Large intestine (tissue), 3 donors: ENCODE measurements at regions not wholly inside any gene's neighbourhood (a gene's known extent, or its start where the extent isn't known, plus 50 kb on each side); places are given as distances from the start of the nearest gene placed in this dataset.

Experiments used
- DNase-seq, 2 donors: peaks; one replicate each; pipeline versions ENCODE4 v3.0.0 to v3.0.0-alpha.2; 2013
- H3K27ac ChIP-seq: one replicate; pipeline ENCODE4 v1.5.1; 2013; ENCODE audit warnings: low read length
- H3K27me3 ChIP-seq: 2 replicates; pipeline ENCODE4 v1.6.1; 2013; ENCODE audit warnings: low read length; ENCODE audit not compliant: control insufficient read depth, insufficient read depth
- H3K36me3 ChIP-seq: 2 replicates; pipeline ENCODE4 v1.6.1; 2013; ENCODE audit warnings: low read length; ENCODE audit not compliant: control insufficient read depth, insufficient read depth
- H3K4me1 ChIP-seq: one replicate; pipeline ENCODE4 v1.6.1; 2013; ENCODE audit warnings: low read length; ENCODE audit not compliant: control insufficient read depth, insufficient read depth
- H3K4me3 ChIP-seq: one replicate; pipeline ENCODE4 v1.5.1; 2013; ENCODE audit warnings: low read length
- H3K9me3 ChIP-seq: one replicate; pipeline ENCODE4 v1.6.1; 2013; ENCODE audit warnings: mild to moderate bottlenecking, low read depth, low read length, moderate library complexity; ENCODE audit not compliant: control insufficient read depth
- WGBS: methylation state at CpG from one replicate; pipeline ENCODE4 v1.1.5; 2013; ENCODE audit warnings: low lambda C conversion rate; ENCODE audit not compliant: insufficient coverage; 5-methylcytosine and 5-hydroxymethylcytosine counted together

- Histone ChIP-seq H3K4me3 (no peak overlapping the region), H3K27me3 (peaks cover 5% of the 10 kb centered on the region), H3K4me1 (no peaks in the 10 kb centered on the region), H3K9me3 (no peaks in the 10 kb centered on the region), H3K36me3 (no peaks in the 10 kb centered on the region), H3K27ac (no peak overlapping the region)
- 100% methylated on average over 2 of the region's 2 CpGs for WGBS
- DNase-seq = no peak
These were observed 140.4 kb downstream of the MTX2 start for GRCh38 chr2:176409671-176410070.

GRCh38 chr2:176412136-176412535 is 142.9 kb downstream of the MTX2 start:
- Histone ChIP-seq H3K4me3 (no peak overlapping the region), H3K27me3 (peaks cover 5% of the 10 kb centered on the region), H3K36me3 (no peaks in the 10 kb centered on the region), H3K27ac (no peak overlapping the region), H3K4me1 (no peaks in the 10 kb centered on the region), H3K9me3 (no peaks in the 10 kb centered on the region)
- no peak for DNase-seq

GRCh38 chr2:176413786-176414185 is 144.5 kb downstream of the MTX2 start:
- DNase-seq = no peak

GRCh38 chr2:176414641-176415040 is 145.4 kb downstream of the MTX2 start:
- Histone ChIP-seq H3K4me3 (no peak overlapping the region), H3K36me3 (no peaks in the 10 kb centered on the region), H3K4me1 (no peaks in the 10 kb centered on the region), H3K27me3 (peaks cover 3% of the 10 kb centered on the region), H3K27ac (no peak overlapping the region), H3K9me3 (no peaks in the 10 kb centered on the region)
- WGBS = 100% methylated on average over 1 of the region's 3 CpGs
- no peak for DNase-seq

More at GRCh38 chr2:176413786-176414185, 144.5 kb downstream of the MTX2 start:
- Histone ChIP-seq H3K27ac (no peak overlapping the region), H3K4me1 (no peaks in the 10 kb centered on the region), H3K9me3 (no peaks in the 10 kb centered on the region), H3K27me3 (peaks cover 3% of the 10 kb centered on the region), H3K4me3 (no peak overlapping the region), H3K36me3 (no peaks in the 10 kb centered on the region)
- 89% methylated on average over 3 of the region's 4 CpGs for WGBS

- Histone ChIP-seq H3K27me3 (peaks cover 3% of the 10 kb centered on the region), H3K4me3 (no peak overlapping the region), H3K4me1 (no peaks in the 10 kb centered on the region), H3K27ac (no peak overlapping the region), H3K9me3 (no peaks in the 10 kb centered on the region), H3K36me3 (no peaks in the 10 kb centered on the region)
- WGBS = 100% methylated on average over 1 of the region's 8 CpGs
- no peak for DNase-seq
These were observed 146.1 kb downstream of the MTX2 start for GRCh38 chr2:176415174-176415895.

- Histone ChIP-seq H3K27ac (no peak overlapping the region), H3K36me3 (no peaks in the 10 kb centered on the region), H3K27me3 (peaks cover 3% of the 10 kb centered on the region), H3K4me3 (no peak overlapping the region), H3K4me1 (no peaks in the 10 kb centered on the region), H3K9me3 (no peaks in the 10 kb centered on the region)
- no peak for DNase-seq
- 60% methylated on average over 1 of the region's 3 CpGs for WGBS
These were observed 146.8 kb downstream of the MTX2 start for GRCh38 chr2:176415937-176416499.

GRCh38 chr2:176418768-176419167 is 149.5 kb downstream of the MTX2 start:
- H3K9me3 ChIP-seq = no peaks in the 10 kb centered on the region
- no peak overlapping the region for H3K27ac ChIP-seq
- H3K4me1 ChIP-seq = no peaks in the 10 kb centered on the region
- H3K27me3 ChIP-seq = no peaks in the 10 kb centered on the region
- no peak for DNase-seq
- 90% methylated on average over 3 of the region's 6 CpGs for WGBS
- H3K36me3 ChIP-seq = no peaks in the 10 kb centered on the region
- no peak overlapping the region for H3K4me3 ChIP-seq

GRCh38 chr2:176419591-176420071 is 150.4 kb downstream of the MTX2 start:
- H3K27me3 ChIP-seq = no peaks in the 10 kb centered on the region
- no peaks in the 10 kb centered on the region for H3K9me3 ChIP-seq
- H3K36me3 ChIP-seq = no peaks in the 10 kb centered on the region
- H3K4me1 ChIP-seq = no peaks in the 10 kb centered on the region
- 29% methylated on average over 2 of the region's 4 CpGs for WGBS
- no peak overlapping the region for H3K4me3 ChIP-seq
- DNase-seq = no peak
- no peak overlapping the region for H3K27ac ChIP-seq

- no peaks in the 10 kb centered on the region for H3K4me1 ChIP-seq
- H3K36me3 ChIP-seq = no peaks in the 10 kb centered on the region
- peaks cover 3% of the 10 kb centered on the region for H3K27me3 ChIP-seq
- H3K9me3 ChIP-seq = no peaks in the 10 kb centered on the region
- no peak overlapping the region for H3K4me3 ChIP-seq
- DNase-seq = no peak
- no peak overlapping the region for H3K27ac ChIP-seq
- no CpG with 5 or more reads among the region's 5 CpGs for WGBS
These were observed 152.2 kb downstream of the MTX2 start for GRCh38 chr2:176421297-176422050.

- DNase-seq = no peak
- Histone ChIP-seq H3K27me3 (peaks cover 5% of the 10 kb centered on the region), H3K36me3 (no peaks in the 10 kb centered on the region), H3K27ac (no peak overlapping the region), H3K4me1 (no peaks in the 10 kb centered on the region), H3K9me3 (no peaks in the 10 kb centered on the region), H3K4me3 (no peak overlapping the region)
- WGBS = no CpG with 5 or more reads among the region's 2 CpGs
These were observed 154.6 kb downstream of the MTX2 start for GRCh38 chr2:176423819-176424218.
